ENCODE measurements at regions not wholly inside any gene's neighbourhood (a gene's known extent, or its start where the extent isn't known, plus 50 kb on each side); places are given as distances from the start of the nearest gene placed in this dataset.

GRCh38 chr9:19732441-19732951, 56.3 kb downstream of the SLC24A2 start:
- no peak for DNase-seq (ENCODE audit: low read depth in 2 of 2)

DNA sequence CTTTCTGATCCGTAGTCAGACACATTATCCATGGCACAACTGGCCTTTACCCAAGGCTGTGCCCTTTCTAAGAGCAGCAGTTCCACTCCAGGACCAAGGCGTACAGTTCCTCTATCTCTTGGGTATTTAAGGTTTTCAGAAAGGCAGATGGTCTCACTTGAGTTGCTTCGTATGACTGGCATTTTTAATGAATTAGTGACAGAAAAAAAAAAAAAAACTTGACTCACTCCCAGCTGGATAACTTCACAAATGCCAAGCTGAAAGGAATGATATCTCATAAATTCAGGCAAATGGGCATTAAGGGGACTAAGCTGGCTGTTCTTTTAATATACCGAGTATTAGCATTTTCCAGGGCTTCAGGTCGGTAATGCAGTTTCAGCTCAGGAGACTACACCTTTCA, 60.7 kb downstream of the SLC24A2 start:
- DNase-seq (ENCODE audit: low read depth in 2 of 2), result no peak

DNA sequence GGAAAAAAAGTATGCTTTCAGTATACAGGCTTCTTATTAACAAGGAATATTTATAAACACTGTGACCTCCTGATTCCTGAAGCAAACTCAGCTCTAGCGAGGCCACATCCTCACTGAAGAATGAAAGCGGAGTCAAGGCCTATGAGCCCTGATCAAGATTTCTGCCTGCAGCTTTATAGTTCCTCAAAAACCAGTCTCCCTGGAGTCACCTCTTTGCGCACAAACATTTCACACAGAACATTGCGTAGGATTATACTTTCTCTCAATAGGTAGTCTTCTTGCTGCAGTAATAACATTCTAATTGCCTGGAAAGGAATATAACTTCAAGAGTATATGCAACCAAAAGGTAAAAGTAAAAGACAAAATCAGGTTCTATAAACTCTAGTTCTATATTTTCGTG, 62.9 kb downstream of the SLC24A2 start:
- DNase-seq (ENCODE audit: low read depth in 2 of 2), result no peak

GRCh38 chr9:19720377-19720776, 68.5 kb downstream of the SLC24A2 start:
- DNase-seq (ENCODE audit: low read depth in 2 of 2), result no peak

DNA sequence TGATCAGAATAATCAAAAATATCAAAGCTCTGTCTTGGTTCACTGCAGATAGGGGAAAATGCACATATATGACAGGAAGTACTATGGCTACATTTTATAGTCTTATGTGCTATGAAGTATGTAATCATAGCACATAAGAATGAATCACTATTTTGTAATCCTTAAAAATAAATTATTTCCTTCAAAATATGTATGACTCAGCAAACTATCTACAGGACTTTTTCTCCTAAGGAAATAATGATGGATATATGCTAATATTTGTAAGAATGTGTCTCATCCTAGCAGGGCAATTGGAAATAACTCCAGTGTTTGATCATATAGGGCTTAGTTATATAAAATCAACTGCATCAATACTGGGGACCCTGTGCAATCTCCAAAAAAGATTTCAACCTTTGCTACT, 85.1 kb downstream of the SLC24A2 start:
- no peak for DNase-seq (ENCODE audit: low read depth in 2 of 2)

DNA sequence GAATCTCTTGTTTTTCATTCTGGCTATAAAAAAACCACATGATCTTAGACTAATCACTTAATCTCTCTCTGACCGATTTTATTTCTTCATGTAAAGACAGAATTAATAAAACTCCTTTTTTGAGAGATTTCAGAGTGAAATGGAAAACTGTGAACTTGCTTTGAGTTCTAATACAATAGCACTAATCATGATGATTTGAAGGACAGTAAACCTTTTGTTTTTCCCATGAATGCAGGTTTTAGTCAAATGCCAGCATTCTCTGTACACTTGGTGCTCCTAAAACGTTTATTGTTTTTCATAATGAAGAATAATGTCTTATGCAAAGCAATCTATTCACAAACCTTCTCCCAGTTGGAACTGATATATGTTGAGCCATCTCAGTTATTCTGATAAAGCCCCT, 86.8 kb downstream of the SLC24A2 start:
- DNase-seq (ENCODE audit: low read depth in 2 of 2), result no peak

GRCh38 chr9:19701274-19701673, 87.6 kb downstream of the SLC24A2 start:
- DNase-seq (ENCODE audit: low read depth in 2 of 2), result no peak

DNA sequence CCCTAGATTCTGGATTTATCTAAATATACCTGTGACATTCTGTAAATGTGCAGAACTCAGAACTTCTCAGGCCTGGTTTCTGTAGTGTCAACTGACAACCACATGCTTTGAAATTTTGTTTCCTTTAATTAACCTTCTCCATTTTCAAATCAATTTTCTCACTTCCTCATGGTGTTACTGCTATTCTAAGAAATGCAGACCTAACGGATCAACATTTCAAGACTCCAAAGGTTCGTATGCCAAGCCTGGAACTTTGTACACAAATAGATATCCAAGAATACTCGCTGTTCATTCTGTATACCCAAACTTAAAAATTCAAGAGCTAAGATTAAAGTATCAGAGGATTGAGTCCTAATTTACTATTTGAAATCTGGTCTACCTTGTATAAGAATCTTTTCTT, 88.1 kb downstream of the SLC24A2 start:
- DNase-seq (ENCODE audit: low read depth in 2 of 2), result no peak

DNA sequence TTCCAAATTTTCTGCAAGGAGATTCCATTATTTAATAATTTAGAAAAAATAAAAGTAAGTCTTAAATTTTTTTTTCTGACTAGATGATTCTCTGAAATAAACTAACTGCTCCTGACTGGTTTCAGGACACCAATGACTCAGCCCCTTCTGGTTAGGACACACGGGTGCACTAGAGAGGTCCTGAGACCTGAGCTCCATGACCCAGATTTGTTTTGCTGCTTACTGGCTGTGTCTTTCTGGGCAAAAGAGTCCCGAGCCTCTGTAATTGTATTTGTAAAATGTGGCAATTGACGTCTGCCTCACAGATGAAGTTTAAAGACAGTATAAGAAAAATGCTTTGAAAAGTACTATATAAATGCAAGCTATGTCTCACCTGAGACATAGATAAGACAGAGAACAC, 89.1 kb downstream of the SLC24A2 start:
- no peak for DNase-seq (ENCODE audit: low read depth in 2 of 2)

DNA sequence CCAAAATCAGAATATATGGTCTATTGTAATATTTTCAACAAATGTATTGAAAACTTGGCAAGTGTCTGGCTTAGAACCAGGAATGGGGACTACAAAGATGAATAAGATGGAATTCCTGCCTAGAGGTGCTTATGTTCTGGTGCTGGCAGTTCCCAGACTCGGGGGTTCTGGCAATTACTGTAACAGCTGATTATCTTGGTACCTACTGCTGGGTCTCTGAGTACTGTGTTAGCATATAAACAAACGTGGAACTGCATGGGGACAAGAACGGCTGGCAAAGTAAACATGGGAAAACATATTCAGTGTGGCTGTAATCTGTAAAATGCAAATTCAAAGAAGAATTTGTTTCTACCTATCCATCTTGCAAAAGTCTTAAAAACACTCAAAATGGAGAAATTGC, 89.9 kb downstream of the SLC24A2 start:
- no peak for DNase-seq (ENCODE audit: low read depth in 2 of 2)

- no peak for DNase-seq (ENCODE audit: low read depth in 2 of 2)
Observed at GRCh38 chr9:19694601-19695000, 94.2 kb downstream of the SLC24A2 start.

GRCh38 chr9:19690128-19690527, 98.7 kb downstream of the SLC24A2 start:
- DNase-seq (ENCODE audit: low read depth in 2 of 2), result no peak

DNA sequence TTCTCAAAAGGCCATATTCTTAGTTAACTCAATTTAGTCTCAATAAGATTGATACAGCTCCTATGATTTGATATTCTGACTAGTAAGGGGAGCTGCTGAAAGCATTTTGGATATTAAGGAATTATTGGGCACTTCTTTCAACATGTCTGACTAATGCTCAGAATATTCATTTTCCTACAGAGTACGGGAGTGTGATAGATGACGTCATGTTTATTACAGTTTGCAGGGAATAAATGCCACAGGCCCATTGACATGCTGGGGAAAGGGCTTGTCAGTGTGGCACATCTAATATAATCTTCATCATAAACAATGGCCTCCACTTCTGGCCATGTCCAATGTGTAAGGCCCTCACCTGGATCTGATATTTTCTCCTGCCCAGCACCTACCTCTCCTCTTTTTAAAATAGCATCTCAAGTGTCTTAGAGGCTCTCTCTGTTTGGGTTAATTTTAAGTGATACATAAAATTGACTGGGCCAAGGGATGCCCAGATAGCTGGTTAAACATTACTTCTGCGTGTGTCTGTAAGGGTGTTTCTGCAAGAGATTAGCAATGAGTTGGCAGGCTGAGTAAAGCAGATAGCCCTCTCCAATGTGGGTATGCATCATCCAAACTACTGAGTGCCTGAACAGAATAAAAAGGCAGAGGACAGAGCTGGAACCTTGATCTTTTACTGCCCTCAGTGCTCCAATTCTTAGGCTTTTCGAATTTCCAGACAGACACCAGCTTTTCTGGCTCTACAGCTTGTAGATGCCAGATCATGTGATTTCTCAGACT, 99.3 kb downstream of the SLC24A2 start:
- DNase-seq (ENCODE audit: low read depth in 2 of 2), result no peak

DNA sequence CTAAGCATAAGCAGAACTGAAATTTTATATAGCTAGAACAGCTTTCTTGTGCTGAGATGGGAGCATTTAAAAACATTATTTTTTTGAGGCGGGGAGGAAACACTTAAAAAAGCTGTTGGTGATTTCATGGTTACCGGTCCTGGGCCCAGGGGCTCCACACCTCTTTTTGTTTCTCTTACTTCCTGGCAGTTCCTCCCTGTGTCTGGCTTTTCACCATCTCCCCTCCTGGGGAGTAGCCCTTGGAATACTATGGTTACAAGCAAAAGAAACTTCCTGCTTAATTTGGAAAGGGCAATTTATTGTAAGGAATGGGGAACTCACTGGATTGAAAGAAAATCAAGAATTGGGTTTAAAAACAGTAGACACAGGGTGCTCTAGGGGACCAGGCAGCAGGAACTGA, 105.1 kb downstream of the SLC24A2 start:
- no peak for DNase-seq (ENCODE audit: low read depth in 2 of 2)

DNA sequence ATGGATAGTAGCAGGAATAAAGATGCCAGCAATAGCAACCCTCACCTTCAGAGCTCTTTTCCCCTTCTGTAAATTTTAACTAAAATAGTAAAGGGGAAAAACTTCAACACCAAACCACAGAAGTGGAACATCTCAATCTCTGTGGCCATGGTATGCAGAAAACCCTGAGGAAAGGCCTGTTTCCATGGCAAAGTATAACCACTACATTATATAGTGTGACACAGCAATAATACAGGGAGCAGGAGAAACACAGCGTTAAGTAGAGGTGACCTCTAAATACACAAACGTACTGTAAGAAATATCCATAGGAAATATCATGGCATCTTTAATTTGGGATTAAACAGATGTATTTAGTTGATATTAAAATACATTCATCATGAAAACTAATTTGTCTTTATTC, 106.4 kb downstream of the SLC24A2 start:
- no peak for DNase-seq (ENCODE audit: low read depth in 2 of 2)

DNA sequence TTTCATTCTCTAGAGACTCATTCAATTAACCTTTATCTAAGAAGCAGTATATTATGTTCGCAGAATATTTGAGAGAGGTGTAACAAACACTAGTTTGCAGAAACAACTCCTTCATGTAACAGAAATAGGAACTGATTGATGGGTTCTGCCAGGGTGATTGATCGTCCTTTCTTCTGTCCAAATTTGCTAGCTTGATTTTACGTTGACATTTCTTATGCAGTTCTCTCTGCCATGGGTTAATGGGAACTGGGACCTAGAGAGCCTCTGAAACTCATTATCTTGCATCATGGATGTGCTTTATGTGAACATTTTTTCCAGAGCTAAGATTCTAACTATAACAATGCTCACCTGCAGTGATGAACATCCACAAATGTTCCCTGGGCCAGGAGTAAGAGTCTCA, 107.0 kb downstream of the SLC24A2 start:
- DNase-seq (ENCODE audit: low read depth in 2 of 2), result no peak

- no peak for DNase-seq (ENCODE audit: low read depth in 2 of 2)
Observed at GRCh38 chr9:19677924-19678323, 110.9 kb downstream of the SLC24A2 start.

GRCh38 chr9:19675492-19675891, 113.3 kb downstream of the SLC24A2 start:
- no peak for DNase-seq (ENCODE audit: low read depth in 2 of 2)

DNA sequence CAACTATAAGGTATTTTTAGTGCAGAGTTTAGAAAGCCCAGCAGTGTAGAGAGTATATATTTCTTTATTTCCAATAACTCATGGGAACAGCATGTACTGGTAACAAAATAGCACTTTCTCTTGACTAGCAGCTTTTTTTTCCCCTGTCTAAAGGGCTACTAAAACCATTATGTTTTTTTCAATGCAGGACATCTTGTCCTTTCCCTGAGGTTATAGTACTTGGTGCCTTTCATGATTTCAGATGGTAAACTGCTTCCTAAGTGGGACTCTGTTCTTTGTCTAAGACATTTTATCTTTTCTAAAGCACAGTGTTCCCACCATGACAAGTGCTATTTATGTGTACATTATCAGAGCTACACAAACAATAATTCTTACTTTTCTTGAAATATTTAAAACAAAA, 122.3 kb downstream of the SLC24A2 start:
- DNase-seq (ENCODE audit: low read depth in 2 of 2), result no peak

- DNase-seq (ENCODE audit: low read depth in 2 of 2), result peak in 1 of 2 donors; percentile 2
Observed at GRCh38 chr9:19665146-19665863, 123.5 kb downstream of the SLC24A2 start.

DNA sequence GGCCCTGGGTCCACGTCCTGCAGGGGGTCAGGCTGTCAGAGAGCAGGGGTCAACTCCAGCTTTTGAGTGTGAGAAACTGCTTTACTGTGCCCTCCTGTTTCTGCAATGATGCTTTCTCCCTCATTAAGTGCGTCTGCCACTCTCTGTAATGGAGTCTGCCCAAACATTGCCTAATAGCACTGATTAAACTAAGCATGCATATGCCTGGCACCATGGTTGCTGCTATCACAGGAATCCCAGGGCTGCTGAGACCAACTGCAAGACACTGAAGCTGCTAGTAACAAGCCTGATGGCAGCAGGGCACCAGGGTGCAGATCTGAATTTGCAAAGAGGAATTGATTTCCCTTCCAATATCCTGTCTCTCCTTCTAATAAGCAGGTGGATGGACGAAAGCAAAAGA, 125.3 kb downstream of the SLC24A2 start:
- no peak for DNase-seq (ENCODE audit: low read depth in 2 of 2)

DNA sequence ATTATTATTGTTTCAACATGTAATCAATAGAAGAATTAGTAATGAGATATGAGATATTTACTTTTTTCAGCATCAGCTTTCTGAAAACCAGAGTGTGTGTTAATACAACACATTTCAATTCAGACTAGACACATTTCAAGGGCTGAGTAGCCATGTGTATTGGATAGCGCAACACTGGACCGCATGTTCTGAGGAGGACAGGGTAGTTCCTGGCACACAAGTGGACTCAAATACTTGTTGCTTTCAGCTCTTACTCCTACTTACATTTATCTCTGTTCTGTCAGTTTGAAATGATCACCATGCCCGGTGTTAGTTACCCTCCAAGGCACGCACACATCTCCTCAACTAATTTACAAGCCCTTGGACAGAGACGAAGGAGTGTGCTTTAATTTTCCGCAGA, 126.6 kb downstream of the SLC24A2 start:
- DNase-seq (ENCODE audit: low read depth in 2 of 2), result no peak

GRCh38 chr9:19660019-19660418, 128.8 kb downstream of the SLC24A2 start:
- no peak for DNase-seq (ENCODE audit: low read depth in 2 of 2)

Data from stimulated activated CD4-positive, alpha-beta T cell treated with anti-CD3 and anti-CD28 coated beads, Interleukin-4, amount 100 ng/mL, for 48 hours (primary cell).